Esophagus squamous epithelium (tissue), 5 donors: ENCODE measurements at regions not wholly inside any gene's neighbourhood (a gene's known extent, or its start where the extent isn't known, plus 50 kb on each side); places are given as distances from the start of the nearest gene placed in this dataset.

Experiments used
- DNase-seq: peaks from one replicate; lab custom pipeline; 2025; lab: John Stamatoyannopoulos, UW
- H3K27ac ChIP-seq, 4 donors: fragments of 200-600 bp; sonication (generic); one replicate each; pipeline ENCODE4 v1.5.1; 2016 to 2019; ENCODE audit warnings: mild to moderate bottlenecking in 1 of 4
- H3K27me3 ChIP-seq, 4 donors: fragments of 200-600 bp; sonication (generic); 1 replicate in 3 of 4; 2 replicates in 1 of 4; pipeline versions ENCODE4 v1.5.1 to v1.6.0; 2017 to 2021; ENCODE audit warnings: antibody characterized with exemption in 1 of 4
- H3K36me3 ChIP-seq, 3 donors: fragments of 200-600 bp; sonication (generic); one replicate each; pipeline ENCODE4 v1.5.1; 2016 to 2019
- H3K4me1 ChIP-seq, 3 donors: fragments of 200-600 bp; sonication (generic); one replicate each; pipeline ENCODE4 v1.5.1; 2017 to 2019
- H3K4me3 ChIP-seq, 4 donors: fragments of 200-600 bp; sonication (generic); 1 replicate in 3 of 4; 2 replicates in 1 of 4; pipeline ENCODE4 v1.5.1; 2016 to 2019; ENCODE audit warnings: mild to moderate bottlenecking in 2 of 4, moderate library complexity in 1 of 4
- H3K9me3 ChIP-seq, 3 donors: fragments of 200-600 bp; sonication (generic); one replicate each; pipeline ENCODE4 v1.5.1; 2016 to 2019
- CTCF ChIP-seq, 6 experiments: fragments of 450-650 bp in 4 of 6; fragments of 200-600 bp in 2 of 6; sonication (generic) in 2 of 6; IDR thresholded peaks; one replicate each; pipeline ENCODE4 v1.5.1; 2016 to 2019; ENCODE audit warnings: antibody characterized with exemption in 6 of 6, mild to moderate bottlenecking in 4 of 6, moderate library complexity in 4 of 6
- POLR2A ChIP-seq, 4 donors: fragments of 450-650 bp; IDR thresholded peaks; one replicate each; pipeline ENCODE4 v1.6.1; 2017; ENCODE audit warnings: antibody characterized with exemption in 4 of 4, mild to moderate bottlenecking in 4 of 4, moderate library complexity in 3 of 4
- WGBS, 2 donors: methylation state at CpG; one replicate each; pipeline ENCODE4 v1.1.5; 2018; 5-methylcytosine and 5-hydroxymethylcytosine counted together
- intact Hi-C: fragments of 100-400 bp; cut with DNase I; formaldehyde crosslinking; loops from one replicate; pipeline ENCODE4 v1.15.0; 2022
- donor health status: DM: yes; HTN: yes; CAD: no.

DNA sequence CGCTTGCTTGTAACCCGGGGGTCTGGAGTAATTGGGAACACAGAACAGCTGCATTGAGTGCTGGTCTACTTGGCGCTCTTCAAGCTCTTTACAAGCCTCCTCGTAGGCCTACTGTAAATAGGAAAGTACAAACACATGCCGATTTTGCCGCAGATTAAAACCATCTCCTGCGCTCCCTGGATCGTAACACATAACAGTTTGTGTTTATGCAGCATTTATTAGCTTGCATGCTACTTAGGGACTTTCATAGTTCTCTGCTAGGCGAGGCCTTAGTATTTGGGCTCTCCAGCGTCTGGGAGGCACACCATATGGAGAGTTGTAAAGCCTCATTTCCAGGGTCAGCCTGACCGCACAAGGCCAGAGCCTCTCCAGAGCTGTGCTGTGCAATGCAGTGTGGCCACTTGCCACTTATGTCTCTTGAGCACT is 84.0 kb upstream of the HAAO start:
- no peak for DNase-seq
- WGBS, 2 donors = 74 to 80% methylated on average over 11 of the region's 11 CpGs
- no peak for TF ChIP-seq CTCF (IDR thresholded peaks at IDR 0.05)
- no peak for TF ChIP-seq POLR2A (IDR thresholded peaks at IDR 0.05)
- Histone ChIP-seq H3K36me3 (no peaks in the 10 kb centered on the region), H3K9me3 (no peaks in the 10 kb centered on the region), H3K4me3 (no peak overlapping the region), H3K27me3 (no peaks in the 10 kb centered on the region), H3K4me1 (peaks cover 30 to 98% (median 52%) of the 10 kb centered on the region in 3 donors), H3K27ac (peak overlapping the region; percentile 65 to 84 (median 78))
- intact Hi-C loops = no loop called here

- Histone ChIP-seq H3K36me3 (no peaks in the 10 kb centered on the region), H3K9me3 (no peaks in the 10 kb centered on the region), H3K27me3 (no peaks in the 10 kb centered on the region), H3K27ac (peak overlapping the region; percentile 65 to 84 (median 78)), H3K4me3 (no peak overlapping the region), H3K4me1 (peaks cover 30 to 95% (median 49%) of the 10 kb centered on the region in 3 donors)
- no peak for TF ChIP-seq CTCF (IDR thresholded peaks at IDR 0.05)
- no peak for TF ChIP-seq POLR2A (IDR thresholded peaks at IDR 0.05)
- WGBS, 2 donors = 60 to 80% methylated on average over 1 of the region's 3 CpGs
- intact Hi-C loops = no loop called here
- no peak for DNase-seq
Measured at GRCh38 chr2:42875880-42876279, 83.5 kb upstream of the HAAO start.

DNA sequence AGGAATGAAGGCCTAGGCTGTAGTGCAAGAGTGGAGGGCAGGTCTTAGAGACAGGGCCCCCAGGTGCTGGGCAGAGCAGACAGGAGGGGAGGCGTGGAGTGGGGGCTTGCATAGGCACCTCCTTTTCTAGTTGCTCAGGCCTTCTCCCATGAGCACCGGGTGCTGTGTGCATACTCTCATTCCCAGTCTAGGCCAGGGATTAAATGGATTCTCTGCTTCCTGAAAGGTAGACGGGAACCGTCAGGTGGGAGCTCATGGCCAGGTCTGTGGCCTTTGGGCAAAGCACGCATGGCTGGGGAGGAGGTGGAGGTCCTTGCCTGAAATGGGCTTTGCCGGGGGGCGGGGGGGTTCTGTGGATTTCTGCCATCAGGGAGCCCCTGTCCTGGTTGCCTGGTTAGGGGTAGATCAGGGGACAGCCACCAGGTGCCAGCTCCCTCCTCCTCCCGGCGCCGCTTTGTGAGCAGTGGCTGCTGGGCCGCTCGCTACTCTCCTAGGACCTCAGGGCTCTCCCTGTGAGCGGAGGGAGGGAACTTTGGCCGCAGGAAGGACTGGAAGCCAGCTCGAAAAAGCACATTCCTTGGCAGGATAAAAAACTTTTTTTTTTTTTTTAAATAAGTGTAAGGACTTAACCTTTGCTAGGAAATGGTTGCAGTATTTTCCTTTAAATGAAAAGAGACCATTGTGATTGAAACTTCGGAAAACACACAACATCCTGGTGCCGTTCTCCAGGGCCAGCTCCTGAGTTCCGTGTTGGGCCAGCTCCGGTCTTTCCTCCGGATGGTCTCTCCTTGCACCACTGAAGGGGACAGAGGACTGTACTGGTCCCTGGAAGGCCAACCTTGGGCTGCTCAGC is 82.8 kb upstream of the HAAO start:
- Histone ChIP-seq H3K9me3 (no peaks in the 10 kb centered on the region), H3K27ac (peak overlapping the region; percentile 65 to 84 (median 79)), H3K27me3 (no peaks in the 10 kb centered on the region), H3K4me3 (no peak overlapping the region), H3K4me1 (peaks cover 28 to 88% (median 42%) of the 10 kb centered on the region in 3 donors), H3K36me3 (no peaks in the 10 kb centered on the region)
- TF ChIP-seq CTCF (IDR thresholded peaks at IDR 0.05) (no peak), POLR2A (IDR thresholded peaks at IDR 0.05) (no peak)
- 37 to 44% methylated on average over 8 to 9 of the region's 20 CpGs for WGBS, 2 donors
- no peak for DNase-seq
- intact Hi-C loops = no loop called here

DNA sequence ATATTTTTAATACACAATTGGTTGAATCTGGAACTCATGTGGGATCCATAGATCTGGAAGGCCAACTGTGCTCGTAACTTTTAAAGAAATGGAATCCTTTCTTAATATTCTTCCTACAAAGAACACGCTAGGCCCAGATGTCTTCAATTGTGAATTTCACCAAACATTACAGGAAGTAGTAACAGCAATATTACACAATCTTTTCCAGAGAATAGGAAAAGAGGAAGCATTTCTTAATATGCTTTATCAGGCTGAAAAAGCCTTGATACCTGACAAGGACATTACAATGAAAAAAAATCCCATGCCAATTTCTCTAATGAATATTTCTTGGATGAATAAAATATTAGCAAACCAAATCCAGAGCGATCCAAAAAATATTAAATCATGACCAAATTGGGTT is 80.3 kb upstream of the HAAO start:
- 53 to 57% methylated on average over 3 of the region's 3 CpGs for WGBS, 2 donors
- Histone ChIP-seq H3K4me1 (peaks cover 20 to 71% (median 33%) of the 10 kb centered on the region in 3 donors), H3K27ac (peak overlapping the region in 2 of 4 donors; percentile 75 to 84), H3K27me3 (no peaks in the 10 kb centered on the region), H3K9me3 (peaks cover 0 to 6% (median 5%) of the 10 kb centered on the region in 3 donors), H3K4me3 (no peak overlapping the region), H3K36me3 (no peaks in the 10 kb centered on the region)
- no peak for TF ChIP-seq CTCF (IDR thresholded peaks at IDR 0.05)
- TF ChIP-seq POLR2A (IDR thresholded peaks at IDR 0.05) = no peak
- intact Hi-C loops = no loop called here
- no peak for DNase-seq

DNA sequence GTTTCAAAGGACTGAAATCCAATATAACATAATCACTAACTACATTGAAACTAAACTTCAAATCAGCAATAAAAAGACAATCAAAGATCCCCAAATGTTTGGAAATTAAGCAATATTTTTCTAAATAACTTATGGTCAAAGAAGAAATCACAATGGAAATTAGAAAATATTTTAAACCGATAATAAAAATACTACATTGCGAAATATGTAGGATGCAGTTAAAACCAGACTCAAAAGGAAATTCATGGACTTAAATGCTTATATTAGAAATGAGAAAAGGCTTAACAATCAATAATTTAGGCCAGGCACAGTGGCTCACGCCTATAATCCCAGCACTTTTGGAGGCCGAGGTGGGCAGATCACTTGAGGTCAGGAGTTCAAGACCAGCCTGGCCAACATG is 79.0 kb upstream of the HAAO start:
- H3K36me3 ChIP-seq = no peaks in the 10 kb centered on the region
- WGBS, 2 donors = 64 to 79% methylated on average over 4 of the region's 4 CpGs
- no peaks in the 10 kb centered on the region for H3K27me3 ChIP-seq
- intact Hi-C loops = no loop called here
- peak overlapping the region in 1 of 4 donors; percentile 36 for H3K27ac ChIP-seq
- peaks cover 30 to 71% (median 36%) of the 10 kb centered on the region in 3 donors for H3K4me1 ChIP-seq
- TF ChIP-seq POLR2A (IDR thresholded peaks at IDR 0.05) (no peak), CTCF (IDR thresholded peaks at IDR 0.05) (no peak)
- H3K9me3 ChIP-seq = peaks cover 0 to 6% (median 5%) of the 10 kb centered on the region in 3 donors
- H3K4me3 ChIP-seq = no peak overlapping the region
- no peak for DNase-seq
